Activated T-cell treated with anti-CD3 and anti-CD28 coated beads, Interleukin-2, amount 50 U/mL, for 4 hours (primary cell): ENCODE measurements at regions not wholly inside any gene's neighbourhood (a gene's known extent, or its start where the extent isn't known, plus 50 kb on each side); places are given as distances from the start of the nearest gene placed in this dataset.

ENCODE experiments used
- ATAC-seq, 2 donors: fragments of 200-7000 bp; cut with Tn5 transposase; one replicate each; pipeline ENCODE4 v1.10.0; 2021
- DNase-seq: peaks from one replicate; pipeline ENCODE4 v3.0.0-alpha.2; 2020
- H3K27me3 Mint-ChIP-seq: one replicate; pipeline ENCODE4 v1.8.0; 2021; ENCODE audit warnings: low read depth, mixed read lengths
- H3K36me3 Mint-ChIP-seq: one replicate; pipeline ENCODE4 v1.8.0; 2022; ENCODE audit warnings: mixed read lengths; ENCODE audit not compliant: insufficient read depth
- H3K4me1 Mint-ChIP-seq: one replicate; pipeline ENCODE4 v1.8.0; 2021; ENCODE audit warnings: low read depth, mixed read lengths
- H3K4me3 Mint-ChIP-seq: one replicate; pipeline ENCODE4 v1.8.0; 2021; ENCODE audit warnings: mild to moderate bottlenecking, moderate library complexity, mixed read lengths
- H3K9me3 Mint-ChIP-seq: one replicate; pipeline ENCODE4 v1.8.0; 2021; ENCODE audit warnings: mixed read lengths

GRCh38 chr9:135009794-135010585, 77.5 kb upstream of the OLFM1 start:
- Mint-ChIP-seq H3K9me3 (no peaks in the 10 kb centered on the region), H3K4me3 (no peak overlapping the region), H3K4me1 (no peaks in the 10 kb centered on the region), H3K27me3 (peaks cover 6% of the 10 kb centered on the region), H3K36me3 (no peaks in the 10 kb centered on the region)
- no peak for ATAC-seq
- DNase-seq = no peak

GRCh38 chr9:135010586-135010860, 76.9 kb upstream of the OLFM1 start:
- no peaks in the 10 kb centered on the region for H3K36me3 Mint-ChIP-seq
- H3K27me3 Mint-ChIP-seq = peaks cover 8% of the 10 kb centered on the region
- H3K4me3 Mint-ChIP-seq = no peak overlapping the region
- no peaks in the 10 kb centered on the region for H3K4me1 Mint-ChIP-seq
- H3K9me3 Mint-ChIP-seq = no peaks in the 10 kb centered on the region
- no peak for ATAC-seq
- DNase-seq = no peak

- Mint-ChIP-seq H3K4me1 (no peaks in the 10 kb centered on the region), H3K27me3 (peaks cover 8% of the 10 kb centered on the region), H3K4me3 (no peak overlapping the region), H3K9me3 (no peaks in the 10 kb centered on the region), H3K36me3 (no peaks in the 10 kb centered on the region)
- ATAC-seq (no peak), DNase-seq (no peak)
Observed at GRCh38 chr9:135010921-135011320, 76.5 kb upstream of the OLFM1 start.

GRCh38 chr9:135012166-135012565, 75.3 kb upstream of the OLFM1 start:
- Mint-ChIP-seq H3K4me3 (no peak overlapping the region), H3K4me1 (no peaks in the 10 kb centered on the region), H3K36me3 (no peaks in the 10 kb centered on the region), H3K27me3 (peaks cover 8% of the 10 kb centered on the region), H3K9me3 (no peaks in the 10 kb centered on the region)
- no peak for DNase-seq
- ATAC-seq = no peak

GRCh38 chr9:135014311-135015010, 73.0 kb upstream of the OLFM1 start:
- H3K9me3 Mint-ChIP-seq = no peaks in the 10 kb centered on the region
- H3K4me1 Mint-ChIP-seq = no peaks in the 10 kb centered on the region
- DNase-seq (no peak), ATAC-seq (no peak)
- no peak overlapping the region for H3K4me3 Mint-ChIP-seq
- no peaks in the 10 kb centered on the region for H3K36me3 Mint-ChIP-seq
- H3K27me3 Mint-ChIP-seq = peaks cover 8% of the 10 kb centered on the region

- Mint-ChIP-seq H3K27me3 (peaks cover 8% of the 10 kb centered on the region), H3K9me3 (no peaks in the 10 kb centered on the region), H3K4me3 (no peak overlapping the region), H3K4me1 (no peaks in the 10 kb centered on the region), H3K36me3 (no peaks in the 10 kb centered on the region)
- no peak for ATAC-seq
- DNase-seq = no peak
Observed at GRCh38 chr9:135015096-135015495, 72.4 kb upstream of the OLFM1 start.

GRCh38 chr9:135015565-135015964, 71.9 kb upstream of the OLFM1 start:
- Mint-ChIP-seq H3K4me1 (no peaks in the 10 kb centered on the region), H3K27me3 (peaks cover 8% of the 10 kb centered on the region), H3K36me3 (no peaks in the 10 kb centered on the region), H3K9me3 (no peaks in the 10 kb centered on the region), H3K4me3 (no peak overlapping the region)
- DNase-seq (no peak), ATAC-seq (no peak)

- H3K36me3 Mint-ChIP-seq = no peaks in the 10 kb centered on the region
- peaks cover 8% of the 10 kb centered on the region for H3K27me3 Mint-ChIP-seq
- DNase-seq (no peak), ATAC-seq (no peak)
- H3K9me3 Mint-ChIP-seq = no peaks in the 10 kb centered on the region
- H3K4me1 Mint-ChIP-seq = no peaks in the 10 kb centered on the region
- no peak overlapping the region for H3K4me3 Mint-ChIP-seq
Observed at GRCh38 chr9:135016037-135016640, 71.3 kb upstream of the OLFM1 start.

GRCh38 chr9:135016876-135017275, 70.6 kb upstream of the OLFM1 start:
- Mint-ChIP-seq H3K4me3 (no peak overlapping the region), H3K4me1 (no peaks in the 10 kb centered on the region), H3K27me3 (peaks cover 8% of the 10 kb centered on the region), H3K36me3 (no peaks in the 10 kb centered on the region), H3K9me3 (no peaks in the 10 kb centered on the region)
- ATAC-seq (no peak), DNase-seq (no peak)

GRCh38 chr9:135017899-135018298, 69.6 kb upstream of the OLFM1 start:
- peaks cover 8% of the 10 kb centered on the region for H3K27me3 Mint-ChIP-seq
- H3K36me3 Mint-ChIP-seq = no peaks in the 10 kb centered on the region
- no peaks in the 10 kb centered on the region for H3K9me3 Mint-ChIP-seq
- no peaks in the 10 kb centered on the region for H3K4me1 Mint-ChIP-seq
- H3K4me3 Mint-ChIP-seq = no peak overlapping the region
- ATAC-seq = no peak
- DNase-seq = no peak

GRCh38 chr9:135018306-135018915, 69.1 kb upstream of the OLFM1 start:
- Mint-ChIP-seq H3K36me3 (no peaks in the 10 kb centered on the region), H3K4me1 (no peaks in the 10 kb centered on the region), H3K4me3 (no peak overlapping the region), H3K27me3 (peaks cover 8% of the 10 kb centered on the region), H3K9me3 (no peaks in the 10 kb centered on the region)
- ATAC-seq (no peak), DNase-seq (no peak)

- ATAC-seq (no peak), DNase-seq (no peak)
- no peaks in the 10 kb centered on the region for H3K4me1 Mint-ChIP-seq
- no peaks in the 10 kb centered on the region for H3K9me3 Mint-ChIP-seq
- no peaks in the 10 kb centered on the region for H3K36me3 Mint-ChIP-seq
- no peak overlapping the region for H3K4me3 Mint-ChIP-seq
- peaks cover 5% of the 10 kb centered on the region for H3K27me3 Mint-ChIP-seq
Observed at GRCh38 chr9:135019224-135019623, 68.2 kb upstream of the OLFM1 start.

GRCh38 chr9:135020481-135021392, 66.7 kb upstream of the OLFM1 start:
- ATAC-seq (no peak), DNase-seq (no peak)
- no peaks in the 10 kb centered on the region for H3K9me3 Mint-ChIP-seq
- H3K4me1 Mint-ChIP-seq = no peaks in the 10 kb centered on the region
- no peak overlapping the region for H3K4me3 Mint-ChIP-seq
- H3K27me3 Mint-ChIP-seq = no peaks in the 10 kb centered on the region
- no peaks in the 10 kb centered on the region for H3K36me3 Mint-ChIP-seq

GRCh38 chr9:135021393-135021789, 66.1 kb upstream of the OLFM1 start:
- H3K36me3 Mint-ChIP-seq = no peaks in the 10 kb centered on the region
- no peak for ATAC-seq
- H3K4me1 Mint-ChIP-seq = no peaks in the 10 kb centered on the region
- H3K9me3 Mint-ChIP-seq = no peaks in the 10 kb centered on the region
- DNase-seq = no peak
- no peak overlapping the region for H3K4me3 Mint-ChIP-seq
- no peaks in the 10 kb centered on the region for H3K27me3 Mint-ChIP-seq
